ENCODE measurements at regions not wholly inside any gene's neighbourhood (a gene's known extent, or its start where the extent isn't known, plus 50 kb on each side); places are given as distances from the start of the nearest gene placed in this dataset.

GRCh38 chr2:223701761-223702160, 99.6 kb upstream of the SCG2 start:
- no peak for DNase-seq (ENCODE audit: insufficient read length, low spot score)
- TF ChIP-seq CTCF (IDR thresholded peaks at IDR 0.05; ENCODE audit: insufficient read depth, missing control alignments), result no peak
- FAIRE-seq, result no peak

GRCh38 chr2:223700221-223700620, 98.1 kb upstream of the SCG2 start:
- FAIRE-seq, result no peak
- TF ChIP-seq CTCF (IDR thresholded peaks at IDR 0.05; ENCODE audit: insufficient read depth, missing control alignments), result no peak
- DNase-seq (ENCODE audit: insufficient read length, low spot score), result no peak

DNA sequence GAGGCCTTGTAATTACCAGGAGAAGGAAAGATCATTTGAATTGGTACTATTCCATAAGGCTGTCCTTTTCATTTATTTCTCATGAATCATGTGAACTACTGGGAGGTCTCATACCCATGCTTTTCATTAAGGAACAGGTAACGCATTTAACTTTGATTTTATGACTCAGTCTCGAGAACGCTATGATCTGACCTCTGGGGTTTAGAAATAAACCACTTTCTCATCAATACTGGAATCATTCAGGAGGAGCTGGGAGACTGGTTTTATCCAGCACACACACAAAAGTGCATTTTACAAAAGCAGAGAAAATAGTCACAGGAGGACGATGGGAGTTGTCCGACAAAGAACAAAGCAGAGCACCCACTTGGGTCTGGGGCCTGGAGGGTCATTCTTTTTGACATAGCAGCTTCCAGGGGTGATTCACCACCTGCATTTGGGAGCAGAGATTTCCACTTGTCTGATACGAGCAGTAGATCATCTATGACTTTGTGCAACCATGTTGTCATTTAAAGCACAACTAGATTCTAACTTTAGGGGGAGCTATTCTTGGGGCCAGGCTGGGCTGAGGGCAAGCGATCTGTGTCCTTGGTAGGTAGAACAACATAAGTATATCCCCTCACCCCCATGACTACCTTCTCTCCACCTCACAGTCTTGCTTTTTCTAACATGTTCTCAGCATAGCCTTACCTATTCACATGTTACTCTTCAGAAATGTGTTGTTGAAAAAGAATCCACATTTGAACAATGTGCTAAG, 95.9 kb upstream of the SCG2 start:
- no peak for TF ChIP-seq CTCF (IDR thresholded peaks at IDR 0.05; ENCODE audit: insufficient read depth, missing control alignments)
- DNase-seq (ENCODE audit: insufficient read length, low spot score) (no peak), FAIRE-seq (no peak)

GRCh38 chr2:223697316-223697891, 95.2 kb upstream of the SCG2 start:
- FAIRE-seq (no peak), DNase-seq (ENCODE audit: insufficient read length, low spot score) (no peak)
- TF ChIP-seq CTCF (IDR thresholded peaks at IDR 0.05; ENCODE audit: insufficient read depth, missing control alignments), result no peak

DNA sequence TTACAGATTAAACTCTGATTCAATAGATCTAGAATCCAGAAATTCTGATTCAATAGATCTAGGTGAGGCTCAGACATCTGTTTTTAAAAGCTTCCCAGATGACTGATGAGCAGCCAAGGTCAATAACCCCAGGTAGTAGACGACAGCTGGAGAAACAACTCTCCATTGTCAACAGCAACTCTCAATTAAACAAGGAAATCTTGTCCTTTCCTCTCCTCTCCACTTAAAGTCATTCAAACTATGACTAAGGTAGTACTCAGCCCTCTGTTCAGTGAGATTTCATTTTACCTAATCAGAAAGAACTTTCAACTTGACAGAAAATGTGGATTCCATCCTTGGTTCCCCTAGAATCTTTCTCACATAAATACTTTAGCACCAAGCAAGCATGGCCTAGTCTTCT, 94.6 kb upstream of the SCG2 start:
- FAIRE-seq (no peak), DNase-seq (ENCODE audit: insufficient read length, low spot score) (no peak)
- TF ChIP-seq CTCF (IDR thresholded peaks at IDR 0.05; ENCODE audit: insufficient read depth, missing control alignments), result no peak

DNA sequence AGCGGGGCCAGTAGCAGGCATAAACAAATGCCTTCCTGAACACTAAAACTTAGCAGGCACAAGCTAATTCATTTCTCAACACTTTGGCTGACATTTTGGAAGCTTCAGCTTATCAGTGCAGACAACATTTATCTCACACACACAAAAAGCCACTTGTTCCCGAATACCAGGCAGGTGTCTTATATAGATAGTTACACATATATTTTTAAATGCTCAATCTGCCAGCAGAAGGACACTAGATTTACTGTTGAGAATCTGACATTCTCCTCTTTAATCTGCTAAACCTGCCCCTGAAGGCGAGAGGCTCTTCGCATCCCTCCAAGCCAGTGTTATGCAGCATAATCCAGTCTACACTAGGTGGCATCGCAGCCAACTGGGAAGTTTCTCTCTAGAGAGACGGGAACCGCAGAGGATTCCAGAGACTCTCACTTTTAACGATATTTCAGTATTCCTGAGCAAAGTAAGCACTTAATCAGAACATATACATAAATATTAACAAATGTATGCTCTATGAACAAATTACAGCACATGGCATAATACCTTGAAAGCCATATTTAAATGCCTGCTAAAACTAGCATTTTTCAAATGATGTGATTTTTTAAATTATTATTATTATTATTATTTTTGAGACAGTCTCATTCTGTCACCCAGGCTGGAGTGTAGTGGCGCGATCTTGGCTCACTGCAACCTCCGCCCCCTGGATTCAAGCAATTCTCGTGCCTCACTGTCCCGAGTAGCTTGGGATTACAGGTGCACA, 90.2 kb upstream of the SCG2 start:
- TF ChIP-seq CTCF (IDR thresholded peaks at IDR 0.05; ENCODE audit: insufficient read depth, missing control alignments), result peak; percentile 62
- FAIRE-seq, result no peak
- no peak for DNase-seq (ENCODE audit: insufficient read length, low spot score)
